Neural cell (in vitro differentiated cells): ENCODE measurements at regions not wholly inside any gene's neighbourhood (a gene's known extent, or its start where the extent isn't known, plus 50 kb on each side); places are given as distances from the start of the nearest gene placed in this dataset.

ENCODE experiments used
- H2AFZ ChIP-seq: fragments of 200-600, 300-800 bp; sonication (generic), shearing (Covaris generic); 2 replicates; pipeline ENCODE4 v1.6.0; 2014; ENCODE audit warnings: low read depth, mild to moderate bottlenecking, antibody characterized with exemption, low read length, moderate library complexity
- H3F3A ChIP-seq: fragments of 200-600 bp; shearing (Covaris generic); 2 replicates; pipeline ENCODE4 v1.6.1; 2016; ENCODE audit warnings: mild to moderate bottlenecking, moderate library complexity, mixed read lengths, antibody characterized with exemption, low read length; ENCODE audit not compliant: insufficient read depth, poor library complexity, severe bottlenecking
- H3K27ac ChIP-seq: fragments of 200-600, 300-800 bp; sonication (generic), shearing (Covaris generic); 2 replicates; pipeline ENCODE4 v1.5.1; 2014; ENCODE audit warnings: mild to moderate bottlenecking, low read length, moderate library complexity
- H3K27me3 ChIP-seq: fragments of 300-800, 200-600 bp; sonication (generic), shearing (Covaris generic); 2 replicates; pipeline ENCODE4 v1.6.0; 2014; ENCODE audit warnings: mild to moderate bottlenecking, low read depth, low read length, moderate library complexity; ENCODE audit not compliant: insufficient read depth
- H3K36me3 ChIP-seq: fragments of 300-800, 200-600 bp; sonication (generic), shearing (Covaris generic); 2 replicates; pipeline ENCODE4 v1.5.1; 2014; ENCODE audit warnings: mild to moderate bottlenecking, antibody characterized with exemption, low read length, moderate library complexity; ENCODE audit not compliant: insufficient read depth
- H3K4me2 ChIP-seq: fragments of 300-800, 200-600 bp; sonication (generic), shearing (Covaris generic); 2 replicates; pipeline ENCODE4 v1.6.0; 2014; ENCODE audit warnings: mild to moderate bottlenecking, low read length
- H3K4me3 ChIP-seq: fragments of 300-800, 200-600 bp; sonication (generic), shearing (Covaris generic); 2 replicates; pipeline ENCODE4 v1.5.1; 2014; ENCODE audit warnings: mild to moderate bottlenecking, low read length, moderate library complexity
- H3K79me2 ChIP-seq: fragments of 200-600 bp; shearing (Covaris generic); replicated peaks from 2 replicates; pipeline ENCODE4 v1.6.0; 2014; ENCODE audit warnings: mild to moderate bottlenecking, low read length, moderate library complexity; ENCODE audit not compliant: insufficient read depth
- H3K9ac ChIP-seq: fragments of 300-800, 200-600 bp; sonication (generic), shearing (Covaris generic); 2 replicates; pipeline ENCODE4 v1.6.1; 2016; ENCODE audit warnings: mild to moderate bottlenecking, low read length, mixed read lengths
- H3K9me2 ChIP-seq: fragments of 200-600 bp; shearing (Covaris generic); 2 replicates; pipeline ENCODE4 v1.6.1; 2016; ENCODE audit warnings: mild to moderate bottlenecking, low read length, mixed read lengths; ENCODE audit not compliant: insufficient read depth
- H3K9me3 ChIP-seq: fragments of 200-600, 300-800 bp; sonication (generic), shearing (Covaris generic); 2 replicates; pipeline ENCODE4 v1.6.1; 2016; ENCODE audit warnings: mild to moderate bottlenecking, mixed run types, low read length, moderate library complexity, mixed read lengths
- H4K20me1 ChIP-seq: fragments of 200-600 bp; shearing (Covaris generic); 2 replicates; pipeline ENCODE4 v1.6.1; 2016; ENCODE audit warnings: mild to moderate bottlenecking, mixed run types; ENCODE audit not compliant: insufficient read depth
- EP300 ChIP-seq: fragments of 450-650 bp; conservative IDR thresholded peaks from 2 replicates; pipeline ENCODE4 v1.6.1; 2014; ENCODE audit warnings: antibody characterized with exemption, mild to moderate bottlenecking, moderate library complexity; ENCODE audit not compliant: poor library complexity, severe bottlenecking
- EZH2 ChIP-seq: fragments of 200-600, 300-800 bp; shearing (Covaris generic), sonication (generic); IDR thresholded peaks from 2 replicates; pipeline ENCODE4 v1.6.1; 2014; ENCODE audit warnings: antibody characterized with exemption, low read length, borderline replicate concordance, mild to moderate bottlenecking; ENCODE audit not compliant: insufficient read depth, poor library complexity, severe bottlenecking
- MXI1 ChIP-seq: fragments of 450-650 bp; conservative IDR thresholded peaks from 2 replicates; pipeline ENCODE4 v1.6.1; 2014; ENCODE audit warnings: antibody characterized with exemption, mild to moderate bottlenecking; ENCODE audit not compliant: poor library complexity, severe bottlenecking
- POLR2AphosphoS5 ChIP-seq: IDR thresholded peaks from 2 replicates; pipeline ENCODE4 v1.6.1; 2012
- RAD21 ChIP-seq: fragments of 450-650 bp; conservative IDR thresholded peaks from 2 replicates; pipeline ENCODE4 v1.6.1; 2014; ENCODE audit warnings: antibody characterized with exemption, mild to moderate bottlenecking, moderate library complexity
- SMC3 ChIP-seq: fragments of 450-650 bp; conservative IDR thresholded peaks from 2 replicates; pipeline ENCODE4 v1.6.1; 2014; ENCODE audit warnings: antibody characterized with exemption, mild to moderate bottlenecking, moderate library complexity; ENCODE audit not compliant: poor library complexity
- TAF1 ChIP-seq: IDR thresholded peaks from 2 replicates; pipeline ENCODE4 v1.6.1; 2012; ENCODE audit warnings: low read depth
- TF ChIP-seq, protein P1 (sequence below): IDR thresholded peaks from 2 replicates; pipeline ENCODE4 v1.6.1; 2012; ENCODE audit warnings: borderline replicate concordance
- TF ChIP-seq, protein P2 (sequence below): fragments of 450-650 bp; IDR thresholded peaks from 2 replicates; pipeline ENCODE4 v1.5.1; 2014; ENCODE audit warnings: antibody characterized with exemption, mild to moderate bottlenecking, moderate library complexity; ENCODE audit not compliant: poor library complexity, severe bottlenecking

DNA sequence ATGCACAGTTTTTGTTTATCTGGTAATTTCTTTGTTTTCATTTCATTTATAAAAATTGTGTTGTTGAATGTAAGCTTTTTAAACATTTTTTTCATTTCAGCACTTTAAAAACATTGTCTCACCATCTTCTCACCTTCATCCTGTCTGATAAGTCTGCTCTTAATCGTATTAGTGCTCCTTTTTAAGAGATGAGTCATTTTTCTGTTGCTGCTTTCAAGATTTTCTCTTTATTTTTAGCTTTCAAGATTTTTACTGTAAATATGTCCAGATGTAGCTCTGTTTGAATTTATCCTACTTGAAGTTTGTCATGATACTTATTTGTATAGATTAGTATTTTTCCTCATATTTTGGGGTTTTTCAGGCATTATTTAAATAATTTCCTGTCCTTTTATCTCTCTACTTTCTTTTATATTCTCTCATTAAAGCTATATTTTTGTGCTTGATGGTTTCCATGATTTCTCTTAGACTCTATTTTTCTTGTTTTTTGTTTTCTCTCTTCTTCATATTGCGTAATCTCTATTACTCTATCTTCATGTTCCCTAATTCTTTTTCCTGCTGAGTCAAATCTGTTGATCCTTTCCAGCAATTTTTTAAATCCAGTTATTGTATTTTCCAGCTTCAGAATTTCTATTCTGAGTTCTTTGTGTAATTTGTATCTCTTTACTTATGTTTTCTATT lies 1400.4 kb upstream of the PCDH7 start:
- no peaks in the 10 kb centered on the region for H3K36me3 ChIP-seq
- H4K20me1 ChIP-seq = no peaks in the 10 kb centered on the region
- no peak overlapping the region for H3K4me3 ChIP-seq
- no peak overlapping the region for H3K9ac ChIP-seq
- no peaks in the 10 kb centered on the region for H3F3A ChIP-seq
- H3K4me2 ChIP-seq = no peak overlapping the region
- no peaks in the 10 kb centered on the region for H3K27me3 ChIP-seq
- TF ChIP-seq, protein P1, sequence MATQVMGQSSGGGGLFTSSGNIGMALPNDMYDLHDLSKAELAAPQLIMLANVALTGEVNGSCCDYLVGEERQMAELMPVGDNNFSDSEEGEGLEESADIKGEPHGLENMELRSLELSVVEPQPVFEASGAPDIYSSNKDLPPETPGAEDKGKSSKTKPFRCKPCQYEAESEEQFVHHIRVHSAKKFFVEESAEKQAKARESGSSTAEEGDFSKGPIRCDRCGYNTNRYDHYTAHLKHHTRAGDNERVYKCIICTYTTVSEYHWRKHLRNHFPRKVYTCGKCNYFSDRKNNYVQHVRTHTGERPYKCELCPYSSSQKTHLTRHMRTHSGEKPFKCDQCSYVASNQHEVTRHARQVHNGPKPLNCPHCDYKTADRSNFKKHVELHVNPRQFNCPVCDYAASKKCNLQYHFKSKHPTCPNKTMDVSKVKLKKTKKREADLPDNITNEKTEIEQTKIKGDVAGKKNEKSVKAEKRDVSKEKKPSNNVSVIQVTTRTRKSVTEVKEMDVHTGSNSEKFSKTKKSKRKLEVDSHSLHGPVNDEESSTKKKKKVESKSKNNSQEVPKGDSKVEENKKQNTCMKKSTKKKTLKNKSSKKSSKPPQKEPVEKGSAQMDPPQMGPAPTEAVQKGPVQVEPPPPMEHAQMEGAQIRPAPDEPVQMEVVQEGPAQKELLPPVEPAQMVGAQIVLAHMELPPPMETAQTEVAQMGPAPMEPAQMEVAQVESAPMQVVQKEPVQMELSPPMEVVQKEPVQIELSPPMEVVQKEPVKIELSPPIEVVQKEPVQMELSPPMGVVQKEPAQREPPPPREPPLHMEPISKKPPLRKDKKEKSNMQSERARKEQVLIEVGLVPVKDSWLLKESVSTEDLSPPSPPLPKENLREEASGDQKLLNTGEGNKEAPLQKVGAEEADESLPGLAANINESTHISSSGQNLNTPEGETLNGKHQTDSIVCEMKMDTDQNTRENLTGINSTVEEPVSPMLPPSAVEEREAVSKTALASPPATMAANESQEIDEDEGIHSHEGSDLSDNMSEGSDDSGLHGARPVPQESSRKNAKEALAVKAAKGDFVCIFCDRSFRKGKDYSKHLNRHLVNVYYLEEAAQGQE = no peak
- no peak for TF ChIP-seq MXI1
- no peak for TF ChIP-seq TAF1
- no peak for TF ChIP-seq POLR2AphosphoS5
- TF ChIP-seq EP300 = no peak
- TF ChIP-seq, protein P2, sequence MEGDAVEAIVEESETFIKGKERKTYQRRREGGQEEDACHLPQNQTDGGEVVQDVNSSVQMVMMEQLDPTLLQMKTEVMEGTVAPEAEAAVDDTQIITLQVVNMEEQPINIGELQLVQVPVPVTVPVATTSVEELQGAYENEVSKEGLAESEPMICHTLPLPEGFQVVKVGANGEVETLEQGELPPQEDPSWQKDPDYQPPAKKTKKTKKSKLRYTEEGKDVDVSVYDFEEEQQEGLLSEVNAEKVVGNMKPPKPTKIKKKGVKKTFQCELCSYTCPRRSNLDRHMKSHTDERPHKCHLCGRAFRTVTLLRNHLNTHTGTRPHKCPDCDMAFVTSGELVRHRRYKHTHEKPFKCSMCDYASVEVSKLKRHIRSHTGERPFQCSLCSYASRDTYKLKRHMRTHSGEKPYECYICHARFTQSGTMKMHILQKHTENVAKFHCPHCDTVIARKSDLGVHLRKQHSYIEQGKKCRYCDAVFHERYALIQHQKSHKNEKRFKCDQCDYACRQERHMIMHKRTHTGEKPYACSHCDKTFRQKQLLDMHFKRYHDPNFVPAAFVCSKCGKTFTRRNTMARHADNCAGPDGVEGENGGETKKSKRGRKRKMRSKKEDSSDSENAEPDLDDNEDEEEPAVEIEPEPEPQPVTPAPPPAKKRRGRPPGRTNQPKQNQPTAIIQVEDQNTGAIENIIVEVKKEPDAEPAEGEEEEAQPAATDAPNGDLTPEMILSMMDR = no peak
- TF ChIP-seq SMC3 = no peak
- no peak for TF ChIP-seq EZH2
- TF ChIP-seq RAD21 = no peak
- H3K79me2 ChIP-seq = no peaks in the 10 kb centered on the region
- H3K27ac ChIP-seq = no peak overlapping the region
- H3K9me2 ChIP-seq = no peaks in the 10 kb centered on the region
- H2AFZ ChIP-seq = no peak overlapping the region
- H3K9me3 ChIP-seq = no peaks in the 10 kb centered on the region

DNA sequence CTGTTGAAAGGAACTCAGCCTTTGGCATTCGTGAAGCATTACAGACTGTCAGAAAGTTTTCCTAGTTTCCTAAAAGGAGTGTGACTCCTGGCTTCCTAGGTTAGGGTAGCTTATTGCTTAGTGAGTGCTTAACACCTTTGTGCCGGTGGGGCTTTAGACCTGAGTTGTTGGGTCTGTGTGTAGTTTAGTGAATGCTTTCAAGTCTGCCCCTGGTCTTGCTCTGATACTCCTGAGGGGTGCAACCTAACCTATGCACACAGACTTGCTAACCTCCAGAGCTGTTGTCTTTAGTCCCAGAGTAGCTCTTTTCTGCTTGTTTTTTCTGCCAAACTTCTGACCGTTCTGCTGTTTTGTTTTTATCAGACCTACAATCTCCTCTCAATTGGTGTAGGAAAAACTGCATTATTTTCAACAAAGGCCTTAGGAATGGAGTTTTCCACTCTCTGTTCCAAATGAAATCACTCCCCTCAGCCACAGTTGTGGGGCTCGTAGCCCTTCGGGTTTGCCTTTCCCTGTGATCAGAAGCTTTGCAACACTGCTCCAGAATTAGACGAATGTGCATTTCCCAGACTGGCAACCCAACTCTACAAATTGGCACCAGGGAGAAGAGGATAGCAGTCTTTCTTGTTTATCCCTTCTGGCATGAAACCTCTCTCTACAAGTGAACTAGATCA lies 1399.1 kb upstream of the PCDH7 start:
- Histone ChIP-seq H3K9me2 (no peaks in the 10 kb centered on the region), H4K20me1 (no peaks in the 10 kb centered on the region), H3F3A (no peaks in the 10 kb centered on the region), H3K27ac (no peak overlapping the region), H3K27me3 (no peaks in the 10 kb centered on the region), H3K9me3 (no peaks in the 10 kb centered on the region), H2AFZ (no peak overlapping the region), H3K4me3 (no peak overlapping the region), H3K79me2 (no peaks in the 10 kb centered on the region), H3K9ac (no peak overlapping the region), H3K36me3 (no peaks in the 10 kb centered on the region), H3K4me2 (no peak overlapping the region)
- TF ChIP-seq, protein P1 = no peak
- TF ChIP-seq MXI1 (no peak), TAF1 (no peak), EP300 (no peak), RAD21 (no peak)
